ENCODE measurements at regions not wholly inside any gene's neighbourhood (a gene's known extent, or its start where the extent isn't known, plus 50 kb on each side); places are given as distances from the start of the nearest gene placed in this dataset.

GRCh38 chr22:44623771-44624510 lies 78.1 kb upstream of the PRR5 start:
- TF ChIP-seq EZH2phosphoT487 (conservative IDR thresholded peaks at IDR 0.05; ENCODE audit: low read length) = no peak
- TF ChIP-seq, protein P1, sequence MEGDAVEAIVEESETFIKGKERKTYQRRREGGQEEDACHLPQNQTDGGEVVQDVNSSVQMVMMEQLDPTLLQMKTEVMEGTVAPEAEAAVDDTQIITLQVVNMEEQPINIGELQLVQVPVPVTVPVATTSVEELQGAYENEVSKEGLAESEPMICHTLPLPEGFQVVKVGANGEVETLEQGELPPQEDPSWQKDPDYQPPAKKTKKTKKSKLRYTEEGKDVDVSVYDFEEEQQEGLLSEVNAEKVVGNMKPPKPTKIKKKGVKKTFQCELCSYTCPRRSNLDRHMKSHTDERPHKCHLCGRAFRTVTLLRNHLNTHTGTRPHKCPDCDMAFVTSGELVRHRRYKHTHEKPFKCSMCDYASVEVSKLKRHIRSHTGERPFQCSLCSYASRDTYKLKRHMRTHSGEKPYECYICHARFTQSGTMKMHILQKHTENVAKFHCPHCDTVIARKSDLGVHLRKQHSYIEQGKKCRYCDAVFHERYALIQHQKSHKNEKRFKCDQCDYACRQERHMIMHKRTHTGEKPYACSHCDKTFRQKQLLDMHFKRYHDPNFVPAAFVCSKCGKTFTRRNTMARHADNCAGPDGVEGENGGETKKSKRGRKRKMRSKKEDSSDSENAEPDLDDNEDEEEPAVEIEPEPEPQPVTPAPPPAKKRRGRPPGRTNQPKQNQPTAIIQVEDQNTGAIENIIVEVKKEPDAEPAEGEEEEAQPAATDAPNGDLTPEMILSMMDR (IDR thresholded peaks at IDR 0.05; ENCODE audit: insufficient read depth, low read length, poor library complexity, severe bottlenecking) = no peak
- no peak overlapping the region for H3K9ac ChIP-seq (ENCODE audit: low read length)
- H4K20me1 ChIP-seq (ENCODE audit: low read depth, low read length) = no peaks in the 10 kb centered on the region
- no peaks in the 10 kb centered on the region for H3K79me2 ChIP-seq (ENCODE audit: insufficient read depth, low read length)
- no peak overlapping the region for H3K27ac ChIP-seq (ENCODE audit: low read depth, low read length)
- H3K9me3 ChIP-seq (ENCODE audit: insufficient read depth, low read length) = no peaks in the 10 kb centered on the region
- H3F3A ChIP-seq (ENCODE audit: insufficient read depth) = no peaks in the 10 kb centered on the region
- no peak overlapping the region for H3K4me2 ChIP-seq (ENCODE audit: low read depth, low read length, poor library complexity, severe bottlenecking)
- no peaks in the 10 kb centered on the region for H3K36me3 ChIP-seq (ENCODE audit: low read length)
- H2AFZ ChIP-seq (ENCODE audit: low read depth, low read length, severe bottlenecking) = no peak overlapping the region
- H3K4me3 ChIP-seq (ENCODE audit: insufficient read depth, low read length, poor library complexity, severe bottlenecking) = no peak overlapping the region
- no peaks in the 10 kb centered on the region for H3K9me2 ChIP-seq (replicated peaks; ENCODE audit: insufficient read depth, low read length)
- H3K27me3 ChIP-seq (ENCODE audit: low read length) = no peaks in the 10 kb centered on the region

- Histone ChIP-seq H3K27me3 (ENCODE audit: low read length) (no peaks in the 10 kb centered on the region), H3F3A (ENCODE audit: insufficient read depth) (no peaks in the 10 kb centered on the region), H3K4me2 (ENCODE audit: low read depth, low read length, poor library complexity, severe bottlenecking) (no peak overlapping the region), H4K20me1 (ENCODE audit: low read depth, low read length) (no peaks in the 10 kb centered on the region), H3K9me3 (ENCODE audit: insufficient read depth, low read length) (no peaks in the 10 kb centered on the region), H3K9me2 (replicated peaks; ENCODE audit: insufficient read depth, low read length) (no peaks in the 10 kb centered on the region), H3K36me3 (ENCODE audit: low read length) (no peaks in the 10 kb centered on the region), H3K4me3 (ENCODE audit: insufficient read depth, low read length, poor library complexity, severe bottlenecking) (no peak overlapping the region), H2AFZ (ENCODE audit: low read depth, low read length, severe bottlenecking) (no peak overlapping the region), H3K27ac (ENCODE audit: low read depth, low read length) (no peak overlapping the region), H3K9ac (ENCODE audit: low read length) (no peak overlapping the region), H3K79me2 (ENCODE audit: insufficient read depth, low read length) (no peaks in the 10 kb centered on the region)
- TF ChIP-seq, protein P1 (IDR thresholded peaks at IDR 0.05; ENCODE audit: insufficient read depth, low read length, poor library complexity, severe bottlenecking) = no peak
- no peak for TF ChIP-seq EZH2phosphoT487 (conservative IDR thresholded peaks at IDR 0.05; ENCODE audit: low read length)
Measured at GRCh38 chr22:44622679-44623078, 79.3 kb upstream of the PRR5 start.

DNA sequence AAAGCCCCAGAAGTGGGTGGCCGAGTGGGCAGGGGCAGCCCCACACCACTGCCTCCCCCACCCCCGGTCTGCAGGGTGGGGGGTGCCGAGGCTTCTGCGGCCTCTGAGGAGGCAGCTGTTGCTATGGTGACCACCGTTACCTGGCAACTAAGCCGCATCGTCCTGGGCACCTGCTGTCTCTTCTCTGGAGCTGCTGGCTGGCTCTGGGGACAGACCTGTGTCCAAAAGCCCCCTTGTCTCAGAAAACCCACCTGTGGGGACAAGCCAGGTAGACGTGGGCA lies 79.9 kb upstream of the PRR5 start:
- Histone ChIP-seq H2AFZ (ENCODE audit: low read depth, low read length, severe bottlenecking) (no peak overlapping the region), H3K9me2 (replicated peaks; ENCODE audit: insufficient read depth, low read length) (no peaks in the 10 kb centered on the region), H3K4me3 (ENCODE audit: insufficient read depth, low read length, poor library complexity, severe bottlenecking) (no peak overlapping the region), H3K9me3 (ENCODE audit: insufficient read depth, low read length) (no peaks in the 10 kb centered on the region), H3K36me3 (ENCODE audit: low read length) (no peaks in the 10 kb centered on the region), H3K9ac (ENCODE audit: low read length) (no peak overlapping the region), H3K4me2 (ENCODE audit: low read depth, low read length, poor library complexity, severe bottlenecking) (no peak overlapping the region), H3F3A (ENCODE audit: insufficient read depth) (no peaks in the 10 kb centered on the region), H4K20me1 (ENCODE audit: low read depth, low read length) (no peaks in the 10 kb centered on the region), H3K79me2 (ENCODE audit: insufficient read depth, low read length) (no peaks in the 10 kb centered on the region), H3K27ac (ENCODE audit: low read depth, low read length) (no peak overlapping the region), H3K27me3 (ENCODE audit: low read length) (no peaks in the 10 kb centered on the region)
- TF ChIP-seq, protein P1 (IDR thresholded peaks at IDR 0.05; ENCODE audit: insufficient read depth, low read length, poor library complexity, severe bottlenecking) = no peak
- no peak for TF ChIP-seq EZH2phosphoT487 (conservative IDR thresholded peaks at IDR 0.05; ENCODE audit: low read length)
